HepG2 (cell line): ENCODE measurements at regions not wholly inside any gene's neighbourhood (a gene's known extent, or its start where the extent isn't known, plus 50 kb on each side); places are given as distances from the start of the nearest gene placed in this dataset.

Source experiments
- ATAC-seq: fragments of 200-7000 bp; cut with Tn5 transposase; 3 replicates; pipeline ENCODE4 v1.9.1; 2020; ENCODE audit warnings: mild to moderate bottlenecking, moderate library complexity
- BruUV-seq: library from RNA; stranded (reverse); fragments of 400-500 nt; replicated peaks from 2 replicates; lab custom pipeline; 2021; lab: Mats Ljungman, UMichigan
- CTCF ChIA-PET: fragments of 300-600 bp; formaldehyde crosslinking; extraction: SDS; loops from one replicate; lab custom pipeline; 2021; ENCODE audit warnings: low total read pairs, inconsistent platforms, low intra/inter-chr PET ratio; lab: Yijun Ruan, JAX
- POLR2A ChIA-PET: fragments of 350-600 bp; sonication (Branson Sonifier 250); formaldehyde crosslinking; loops from one replicate; lab custom pipeline; 2020; ENCODE audit warnings: antibody characterized with exemption, inconsistent platforms; lab: Yijun Ruan, JAX
- DNase-seq: peaks from one replicate; pipeline ENCODE4 v3.0.0-alpha.2; 2015; ENCODE audit warnings: low spot score
- FAIRE-seq: peaks from 3 replicates; lab custom pipeline; 2011; peaks lifted over from hg19 to GRCh38; lab: Jason Lieb, UNC
- H2AFZ ChIP-seq: one replicate; pipeline ENCODE4 v1.6.1; 2011; ENCODE audit warnings: low read length, inconsistent platforms
- H3K27ac ChIP-seq: fragments of 300-600 bp; 3 replicates; pipeline ENCODE4 v1.8.0; 2011; ENCODE audit warnings: mixed run types, mild to moderate bottlenecking, mixed read lengths, low read length, inconsistent platforms; ENCODE audit not compliant: insufficient read depth; ENCODE audit errors: extremely low read length
- H3K27me3 ChIP-seq, 2 experiments: fragments of 200-600 bp in 1 of 2; 2 replicates in 1 of 2; 3 replicates in 1 of 2; pipeline versions ENCODE4 v1.6.0 to v1.8.0; 2011; ENCODE audit warnings: low read length in 2 of 2, mild to moderate bottlenecking in 2 of 2, moderate library complexity in 2 of 2, inconsistent platforms in 1 of 2; ENCODE audit not compliant: insufficient read depth in 2 of 2, control insufficient read depth in 1 of 2
- H3K36me3 ChIP-seq, 2 experiments: fragments of 200-600 bp in 1 of 2; replicated peaks in 1 of 2; 2 replicates in 1 of 2; 3 replicates in 1 of 2; pipeline versions ENCODE4 v1.5.1 to v1.8.0; 2011; ENCODE audit warnings: low read length in 2 of 2, inconsistent platforms in 1 of 2; ENCODE audit not compliant: insufficient read depth in 2 of 2, control insufficient read depth in 1 of 2
- H3K4me1 ChIP-seq: 2 replicates; pipeline ENCODE4 v1.5.1; 2012; ENCODE audit warnings: low read length, inconsistent platforms; ENCODE audit not compliant: insufficient read depth
- H3K4me2 ChIP-seq: 2 replicates; pipeline ENCODE4 v1.6.0; 2011; ENCODE audit warnings: low read depth, low read length, inconsistent platforms
- H3K4me3 ChIP-seq, 3 experiments: fragments of 200-600 bp in 1 of 3; sonication (generic), shearing (Covaris generic) in 1 of 3; replicated peaks in 1 of 3; 2 replicates each; pipeline ENCODE4 v1.5.1; 2011 to 2016; ENCODE audit warnings: low read length in 3 of 3, inconsistent platforms in 2 of 3, low read depth in 2 of 3, mild to moderate bottlenecking in 2 of 3, control low read depth in 1 of 3, mixed read lengths in 1 of 3; ENCODE audit not compliant: insufficient read depth in 1 of 3
- H3K79me2 ChIP-seq: one replicate; pipeline ENCODE4 v1.6.1; 2011; ENCODE audit warnings: low read length, inconsistent platforms; ENCODE audit not compliant: insufficient read depth
- H3K9ac ChIP-seq: 2 replicates; pipeline ENCODE4 v1.6.0; 2011; ENCODE audit warnings: mild to moderate bottlenecking, low read depth, low read length, inconsistent platforms; ENCODE audit not compliant: insufficient read depth
- H3K9me3 ChIP-seq: 2 replicates; pipeline ENCODE4 v1.5.1; 2012; ENCODE audit warnings: mild to moderate bottlenecking, low read length
- H4K20me1 ChIP-seq: 2 replicates; pipeline ENCODE4 v1.6.0; 2011; ENCODE audit warnings: inconsistent platforms, mild to moderate bottlenecking, low read length, moderate library complexity; ENCODE audit not compliant: insufficient read depth
- AFF4 ChIP-seq: sonication (generic); formaldehyde crosslinking; IDR thresholded peaks from 2 replicates; pipeline ENCODE4 v1.4.0; 2020; ENCODE audit warnings: missing genetic modification reagents
- DR1 ChIP-seq: sonication (generic); formaldehyde crosslinking; IDR thresholded peaks from 2 replicates; pipeline ENCODE4 v1.8.0; 2021; ENCODE audit warnings: mild to moderate bottlenecking, missing genetic modification reagents, inconsistent platforms
- FOXO4 ChIP-seq: sonication (generic); formaldehyde crosslinking; conservative IDR thresholded peaks from 2 replicates; pipeline ENCODE4 v1.8.1; 2023; ENCODE audit warnings: missing genetic modification reagents
- IKZF1 ChIP-seq: fragments of 450-650 bp; IDR thresholded peaks from 2 replicates; pipeline ENCODE4 v1.7.1; 2016
- MZF1 ChIP-seq: sonication (generic); formaldehyde crosslinking; IDR thresholded peaks from 2 replicates; pipeline ENCODE4 v1.8.1; 2023; ENCODE audit warnings: mild to moderate bottlenecking, missing genetic modification reagents, borderline replicate concordance
- PAXIP1 ChIP-seq: sonication (generic); formaldehyde crosslinking; conservative IDR thresholded peaks from 2 replicates; pipeline ENCODE4 v1.4.0; 2020; ENCODE audit warnings: mild to moderate bottlenecking, missing genetic modification reagents, moderate library complexity
- POGZ ChIP-seq: sonication (generic); formaldehyde crosslinking; IDR thresholded peaks from 2 replicates; pipeline ENCODE4 v1.4.0; 2020; ENCODE audit warnings: mild to moderate bottlenecking, missing genetic modification reagents
- REPIN1 ChIP-seq: sonication (generic); formaldehyde crosslinking; IDR thresholded peaks from 2 replicates; pipeline ENCODE4 v1.8.0; 2022; ENCODE audit warnings: missing genetic modification reagents, low read depth, mild to moderate bottlenecking, borderline replicate concordance
- TARDBP ChIP-seq: sonication (generic); formaldehyde crosslinking; IDR thresholded peaks from 2 replicates; pipeline ENCODE4 v1.8.0; 2022; ENCODE audit warnings: mild to moderate bottlenecking, missing genetic modification reagents
- TERF1 ChIP-seq: sonication (generic); formaldehyde crosslinking; IDR thresholded peaks from 2 replicates; pipeline ENCODE4 v1.8.0; 2022; ENCODE audit warnings: mild to moderate bottlenecking, missing genetic modification reagents, moderate library complexity
- ZNF530 ChIP-seq: sonication (generic); formaldehyde crosslinking; IDR thresholded peaks from 2 replicates; pipeline ENCODE4 v1.5.0; 2020; ENCODE audit warnings: low read depth, mild to moderate bottlenecking, missing genetic modification reagents
- WGBS: methylation state at CpG from one replicate; pipeline ENCODE4 v1.1.6; 2017; ENCODE audit warnings: low lambda C conversion rate; 5-methylcytosine and 5-hydroxymethylcytosine counted together
- in situ Hi-C: cut with HindIII; loops from 2 replicates; pipeline ENCODE4 v1.10.0; 2017; ENCODE audit warnings: low pct_unique_long_range_greater_than_20kb; ENCODE audit not compliant: extremely low pct_ligation_motif_present
- intact Hi-C: fragments of 100-400 bp; cut with micrococcal nuclease; formaldehyde crosslinking; loops from one replicate; pipeline ENCODE4 v1.10.0; 2022; ENCODE audit not compliant: unreplicated experiment

DNA sequence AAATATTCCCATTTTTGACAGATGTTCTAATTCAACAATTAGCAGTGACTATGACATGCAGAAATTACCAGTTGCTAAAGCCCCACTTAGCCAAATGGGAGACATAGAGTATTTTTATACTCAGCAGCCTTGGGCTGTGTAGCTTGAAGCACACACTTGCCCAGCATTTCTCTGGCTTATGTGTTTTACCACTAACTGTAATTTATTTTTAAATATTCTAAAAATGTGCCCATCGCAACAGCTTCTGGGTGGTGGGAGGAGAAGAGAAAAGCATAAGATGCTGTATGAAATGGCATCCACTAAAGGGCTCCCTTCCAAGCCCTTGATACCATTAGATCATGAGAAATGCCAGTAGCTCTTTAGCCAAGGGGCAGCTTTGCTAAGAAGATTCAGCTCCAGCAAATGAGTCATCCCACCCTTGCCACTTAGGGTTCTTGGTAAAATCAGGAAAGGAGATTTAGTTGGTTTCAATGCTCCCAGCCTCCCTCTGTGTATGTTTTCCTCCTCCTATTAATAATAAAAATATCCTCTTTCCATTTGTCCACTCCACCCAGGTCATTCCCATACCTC lies 462.7 kb upstream of the DEPDC1 start (continued):
- TF ChIP-seq PAXIP1 (CRISPR knock-in tag), result no peak
- TF ChIP-seq TERF1 (CRISPR knock-in tag), result no peak
- no peak for TF ChIP-seq IKZF1

- DNase-seq (no peak), FAIRE-seq (no peak), ATAC-seq (no peak)
- H3K4me1 ChIP-seq, result no peaks in the 10 kb centered on the region
- H3K79me2 ChIP-seq, result no peaks in the 10 kb centered on the region
- no peaks in the 10 kb centered on the region for H3K27me3 ChIP-seq
- H3K4me3 ChIP-seq, result no peak overlapping the region
- H3K27ac ChIP-seq, result no peak overlapping the region
- WGBS, result 0% methylated on average over 1 of the region's 1 CpG
- no TSS peak for BruUV-seq
- intact Hi-C loops (no loop called here), in situ Hi-C loops (no loop called here)
- no peak overlapping the region for H3K9ac ChIP-seq
- H3K36me3 ChIP-seq, result no peaks in the 10 kb centered on the region
- CTCF ChIA-PET, result no interaction called here
- H3K9me3 ChIP-seq, result peaks cover 87% of the 10 kb centered on the region
- POLR2A ChIA-PET, result no interaction called here
- H4K20me1 ChIP-seq, result no peaks in the 10 kb centered on the region
- no peak overlapping the region for H3K4me2 ChIP-seq
- H2AFZ ChIP-seq, result no peak overlapping the region
- TF ChIP-seq POGZ (CRISPR knock-in tag), result no peak
- TF ChIP-seq AFF4 (CRISPR knock-in tag), result no peak
- no peak for TF ChIP-seq FOXO4
- TF ChIP-seq DR1 (CRISPR knock-in tag), result no peak
- TF ChIP-seq ZNF530 (CRISPR knock-in tag), result no peak
- TF ChIP-seq REPIN1, result no peak
- TF ChIP-seq TARDBP (CRISPR knock-in tag), result no peak
- TF ChIP-seq MZF1 (CRISPR knock-in tag), result no peak
Measured at GRCh38 chr1:68961143-68961542, 464.3 kb upstream of the DEPDC1 start.
